ENCODE measurements at regions not wholly inside any gene's neighbourhood (a gene's known extent, or its start where the extent isn't known, plus 50 kb on each side); places are given as distances from the start of the nearest gene placed in this dataset.

DNA sequence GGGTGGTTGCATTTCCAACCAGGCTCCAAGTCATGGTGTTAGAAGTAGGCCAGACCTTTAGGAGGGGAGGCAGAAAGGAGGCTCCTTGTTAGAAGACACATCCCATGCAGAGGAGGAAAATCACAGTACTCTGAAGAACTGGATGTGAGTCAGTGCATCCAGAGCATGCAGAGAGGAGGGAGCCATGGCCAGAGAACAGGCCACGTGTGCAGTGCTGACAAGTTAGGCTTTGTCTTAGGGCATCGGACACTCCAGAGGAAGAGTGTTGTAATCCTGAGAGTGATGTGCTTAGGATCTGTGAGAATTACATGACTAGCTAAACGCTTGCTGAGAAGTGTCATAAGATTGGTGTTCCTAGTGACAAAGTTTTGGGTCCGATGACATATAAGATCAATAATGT is 456.5 kb upstream of the THRB start:
- H3K27ac ChIP-seq: no peak overlapping the region
- H3K4me1 ChIP-seq: no peaks in the 10 kb centered on the region
- DNase-seq (ENCODE audit: low spot score): no peak
- H3K36me3 ChIP-seq: no peaks in the 10 kb centered on the region
- no peak overlapping the region for H3K4me3 ChIP-seq
- H3K9me3 ChIP-seq: no peaks in the 10 kb centered on the region
- TF ChIP-seq, protein P1, sequence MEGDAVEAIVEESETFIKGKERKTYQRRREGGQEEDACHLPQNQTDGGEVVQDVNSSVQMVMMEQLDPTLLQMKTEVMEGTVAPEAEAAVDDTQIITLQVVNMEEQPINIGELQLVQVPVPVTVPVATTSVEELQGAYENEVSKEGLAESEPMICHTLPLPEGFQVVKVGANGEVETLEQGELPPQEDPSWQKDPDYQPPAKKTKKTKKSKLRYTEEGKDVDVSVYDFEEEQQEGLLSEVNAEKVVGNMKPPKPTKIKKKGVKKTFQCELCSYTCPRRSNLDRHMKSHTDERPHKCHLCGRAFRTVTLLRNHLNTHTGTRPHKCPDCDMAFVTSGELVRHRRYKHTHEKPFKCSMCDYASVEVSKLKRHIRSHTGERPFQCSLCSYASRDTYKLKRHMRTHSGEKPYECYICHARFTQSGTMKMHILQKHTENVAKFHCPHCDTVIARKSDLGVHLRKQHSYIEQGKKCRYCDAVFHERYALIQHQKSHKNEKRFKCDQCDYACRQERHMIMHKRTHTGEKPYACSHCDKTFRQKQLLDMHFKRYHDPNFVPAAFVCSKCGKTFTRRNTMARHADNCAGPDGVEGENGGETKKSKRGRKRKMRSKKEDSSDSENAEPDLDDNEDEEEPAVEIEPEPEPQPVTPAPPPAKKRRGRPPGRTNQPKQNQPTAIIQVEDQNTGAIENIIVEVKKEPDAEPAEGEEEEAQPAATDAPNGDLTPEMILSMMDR (IDR thresholded peaks at IDR 0.05): no peak
- H3K27me3 ChIP-seq: no peaks in the 10 kb centered on the region

DNA sequence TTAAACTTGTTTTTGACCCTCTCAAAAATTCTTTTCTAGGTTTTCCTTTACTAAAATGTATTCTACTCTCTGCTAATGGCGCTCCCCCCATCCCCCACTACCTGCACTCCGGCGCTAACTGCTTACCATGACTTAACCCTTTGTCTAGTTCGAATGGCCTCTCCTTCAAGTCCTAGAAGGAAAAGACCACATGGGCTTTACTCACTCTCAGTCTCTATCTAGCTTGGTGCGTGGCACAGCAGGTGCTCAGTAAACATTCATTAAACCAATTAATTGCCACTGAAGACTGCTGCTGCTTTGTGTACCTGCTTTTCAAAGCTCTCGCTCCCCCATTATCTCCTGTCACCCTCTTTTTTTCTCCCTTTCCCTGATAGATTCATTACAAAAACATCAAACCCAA is 457.7 kb upstream of the THRB start:
- Histone ChIP-seq H3K9me3 (no peaks in the 10 kb centered on the region), H3K4me1 (no peaks in the 10 kb centered on the region), H3K27me3 (no peaks in the 10 kb centered on the region), H3K4me3 (no peak overlapping the region), H3K27ac (no peak overlapping the region), H3K36me3 (no peaks in the 10 kb centered on the region)
- TF ChIP-seq, protein P1 (IDR thresholded peaks at IDR 0.05): no peak
- DNase-seq (ENCODE audit: low spot score): no peak

DNA sequence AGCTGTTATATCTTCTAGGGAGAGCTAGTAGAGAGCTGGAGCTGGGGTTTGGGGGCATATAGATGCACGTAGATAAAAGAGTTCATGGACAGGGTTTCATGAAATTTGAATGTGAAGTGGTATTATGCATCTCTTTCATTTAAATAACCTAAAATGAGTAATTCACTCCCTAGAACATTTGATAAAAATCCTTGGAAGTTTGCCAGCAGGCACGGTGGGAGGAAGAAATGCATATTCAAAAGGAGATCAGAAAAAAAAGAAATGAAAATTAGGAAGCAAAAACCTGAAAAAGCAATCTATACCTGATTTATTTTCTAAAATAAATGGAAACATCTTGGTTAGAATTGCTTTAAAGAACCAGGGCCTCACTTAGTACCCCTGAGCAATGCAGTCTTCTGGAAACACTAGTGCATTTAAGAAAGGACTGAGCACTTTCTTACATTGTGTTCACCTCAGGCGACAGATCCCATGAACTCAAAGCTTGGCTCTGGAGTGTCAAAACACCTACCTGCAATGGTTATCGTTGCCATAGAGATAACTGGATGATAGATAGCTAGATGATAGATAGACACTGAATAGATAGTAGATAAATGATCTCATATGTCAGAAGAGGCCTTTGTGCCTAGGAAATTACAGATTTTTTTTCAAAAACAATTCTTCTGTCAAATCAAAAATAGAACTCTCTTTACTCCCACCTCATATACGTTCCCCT is 458.6 kb upstream of the THRB start:
- TF ChIP-seq, protein P1 (IDR thresholded peaks at IDR 0.05): no peak
- H3K27me3 ChIP-seq: no peaks in the 10 kb centered on the region
- H3K36me3 ChIP-seq: no peaks in the 10 kb centered on the region
- no peak overlapping the region for H3K27ac ChIP-seq
- DNase-seq (ENCODE audit: low spot score): no peak
- H3K4me1 ChIP-seq: no peaks in the 10 kb centered on the region
- no peak overlapping the region for H3K4me3 ChIP-seq
- no peaks in the 10 kb centered on the region for H3K9me3 ChIP-seq

DNA sequence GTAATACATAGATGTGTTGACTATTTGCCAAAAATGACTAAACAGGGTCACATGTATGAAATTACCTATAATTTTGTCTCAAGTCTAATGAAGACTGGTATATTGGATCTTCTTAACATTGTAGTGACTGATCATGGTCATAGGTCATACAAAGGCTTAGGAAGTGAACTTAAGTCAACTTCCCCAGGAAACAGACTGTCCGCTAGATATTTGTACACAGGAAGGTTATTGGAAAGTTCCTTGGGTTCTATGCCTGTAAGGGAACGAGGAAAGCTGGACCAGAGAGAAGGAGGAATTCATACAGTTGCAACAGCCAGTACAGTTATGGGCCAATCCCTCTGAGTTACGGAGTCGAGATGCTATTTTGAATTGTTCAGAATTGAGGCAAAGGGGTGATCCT is 462.0 kb upstream of the THRB start:
- Histone ChIP-seq H3K36me3 (no peaks in the 10 kb centered on the region), H3K4me1 (no peaks in the 10 kb centered on the region), H3K4me3 (no peak overlapping the region), H3K27me3 (no peaks in the 10 kb centered on the region), H3K27ac (no peak overlapping the region), H3K9me3 (peaks cover 0 to 7% of the 10 kb centered on the region in 2 donors)
- TF ChIP-seq, protein P1 (IDR thresholded peaks at IDR 0.05): no peak
- no peak for DNase-seq (ENCODE audit: low spot score)

DNA sequence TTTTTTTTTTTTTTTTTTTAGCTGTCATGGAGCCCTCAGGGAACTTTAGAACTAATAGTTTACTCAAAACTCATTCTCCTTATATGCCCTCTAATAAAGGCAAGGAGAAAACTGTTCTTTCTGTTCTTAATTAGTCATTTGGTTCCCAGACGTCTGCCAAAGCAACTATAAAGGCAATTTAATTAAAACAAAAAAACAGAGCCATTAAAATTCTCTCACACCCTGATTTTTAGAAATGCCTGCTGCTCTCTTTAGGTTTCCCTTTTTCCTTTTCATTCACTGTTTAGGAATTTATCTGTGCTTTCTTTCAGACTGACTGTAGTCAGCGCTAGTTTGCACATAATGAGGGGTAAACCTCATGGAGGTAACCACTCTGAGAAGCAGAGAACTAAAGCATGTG is 463.6 kb upstream of the THRB start:
- H3K27ac ChIP-seq: no peak overlapping the region
- TF ChIP-seq, protein P1 (IDR thresholded peaks at IDR 0.05): no peak
- H3K4me1 ChIP-seq: no peaks in the 10 kb centered on the region
- no peak overlapping the region for H3K4me3 ChIP-seq
- H3K27me3 ChIP-seq: no peaks in the 10 kb centered on the region
- DNase-seq (ENCODE audit: low spot score): no peak
- H3K36me3 ChIP-seq: no peaks in the 10 kb centered on the region
- peaks cover 0 to 7% of the 10 kb centered on the region in 2 donors for H3K9me3 ChIP-seq

DNA sequence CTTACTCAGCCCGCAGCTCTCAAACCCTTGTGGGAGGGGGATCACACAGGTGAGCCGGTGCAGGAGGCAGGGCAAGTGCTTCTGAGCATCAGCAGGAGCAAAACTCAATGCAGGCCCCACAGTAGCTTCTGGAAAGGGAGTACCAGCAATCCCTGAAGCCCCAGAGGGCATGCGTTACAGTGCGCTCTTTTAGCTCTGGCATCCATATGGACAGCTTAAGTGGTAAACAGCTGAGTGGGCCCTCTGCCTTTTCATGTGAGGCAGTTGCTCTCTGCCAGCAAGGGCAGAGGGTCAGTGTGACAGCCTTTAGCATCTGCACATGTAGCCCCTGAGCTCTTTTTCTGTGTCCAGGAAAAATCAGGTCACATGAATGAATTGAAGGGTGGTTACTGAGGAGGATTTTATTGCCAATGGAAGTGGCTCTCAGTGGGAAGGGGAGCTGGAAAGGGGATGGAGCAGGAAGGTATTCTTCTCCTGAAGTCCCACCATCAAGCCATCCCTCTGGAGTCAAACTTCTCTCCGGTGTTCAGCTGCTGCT is 464.3 kb upstream of the THRB start:
- H3K4me1 ChIP-seq: no peaks in the 10 kb centered on the region
- H3K9me3 ChIP-seq: peaks cover 0 to 7% of the 10 kb centered on the region in 2 donors
- no peak overlapping the region for H3K4me3 ChIP-seq
- H3K27me3 ChIP-seq: no peaks in the 10 kb centered on the region
- no peak for DNase-seq (ENCODE audit: low spot score)
- no peak overlapping the region for H3K27ac ChIP-seq
- TF ChIP-seq, protein P1 (IDR thresholded peaks at IDR 0.05): no peak
- H3K36me3 ChIP-seq: no peaks in the 10 kb centered on the region

Data from right atrium auricular region (tissue), 2 donors.